Lower leg skin (tissue), 4 donors: ENCODE measurements at regions not wholly inside any gene's neighbourhood (a gene's known extent, or its start where the extent isn't known, plus 50 kb on each side); places are given as distances from the start of the nearest gene placed in this dataset.

Experiments
- DNase-seq, 2 donors: peaks; one replicate each; pipeline ENCODE4 v3.0.0-alpha.2; 2019; ENCODE audit warnings: low spot score in 2 of 2
- H3K4me3 ChIP-seq: fragments of 200-600 bp; sonication (generic); 2 replicates; pipeline ENCODE4 v1.5.1; 2017; ENCODE audit warnings: mild to moderate bottlenecking, low read depth; ENCODE audit not compliant: poor library complexity, severe bottlenecking
- POLR2A ChIP-seq, 2 donors: fragments of 450-650 bp; IDR thresholded peaks; one replicate each; pipeline ENCODE4 v1.6.1; 2016 to 2017; ENCODE audit warnings: antibody characterized with exemption in 2 of 2, mild to moderate bottlenecking in 1 of 2, moderate library complexity in 1 of 2
- WGBS, 2 donors: methylation state at CpG; one replicate each; pipeline ENCODE4 v1.1.5; 2018; 5-methylcytosine and 5-hydroxymethylcytosine counted together
- intact Hi-C: fragments of 100-400 bp; cut with DNase I; formaldehyde crosslinking; loops from one replicate; pipeline ENCODE4 v1.15.0; 2023; ENCODE audit warnings: low total_unique reads
- TF ChIP-seq, protein P1 (sequence below), 3 donors: fragments of 450-650 bp; IDR thresholded peaks; one replicate each; pipeline ENCODE4 v1.5.1; 2016; ENCODE audit warnings: antibody characterized with exemption in 3 of 3, mild to moderate bottlenecking in 3 of 3, moderate library complexity in 2 of 3

DNA sequence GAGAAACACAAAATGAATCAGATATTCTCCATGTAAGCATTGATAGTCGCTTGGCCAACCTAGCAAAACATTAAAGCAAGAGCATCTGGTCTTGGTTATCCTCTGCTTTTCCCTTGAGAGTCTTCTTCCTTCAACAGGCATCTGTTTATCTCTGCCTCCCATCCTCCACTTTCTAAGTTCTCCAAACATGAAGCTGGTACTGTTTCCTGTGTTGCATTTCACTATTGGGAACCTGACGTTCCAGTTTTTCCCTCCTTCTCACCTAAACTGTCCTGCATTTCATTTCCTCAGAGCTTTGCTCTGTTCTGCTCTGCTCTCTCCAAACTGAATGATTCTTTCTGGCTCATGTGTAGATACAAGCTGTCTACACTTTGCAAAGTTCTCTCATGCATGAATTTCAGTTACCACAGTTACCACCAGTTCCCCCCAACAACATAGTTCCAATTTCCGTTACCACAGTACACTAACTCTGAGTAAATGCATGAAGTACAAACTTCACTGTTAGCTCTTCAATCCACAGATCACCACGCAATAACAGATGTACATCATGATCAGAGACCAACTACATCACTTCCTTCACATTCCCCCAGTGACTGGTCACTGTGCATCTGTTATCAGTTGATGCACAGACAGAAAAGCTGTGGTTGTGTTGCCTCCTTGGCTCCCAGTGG is 86.7 kb upstream of the F13A1 start:
- 43 to 46% methylated on average over 4 of the region's 4 CpGs for WGBS, 2 donors
- no peak for TF ChIP-seq POLR2A (IDR thresholded peaks at IDR 0.05)
- TF ChIP-seq, protein P1, sequence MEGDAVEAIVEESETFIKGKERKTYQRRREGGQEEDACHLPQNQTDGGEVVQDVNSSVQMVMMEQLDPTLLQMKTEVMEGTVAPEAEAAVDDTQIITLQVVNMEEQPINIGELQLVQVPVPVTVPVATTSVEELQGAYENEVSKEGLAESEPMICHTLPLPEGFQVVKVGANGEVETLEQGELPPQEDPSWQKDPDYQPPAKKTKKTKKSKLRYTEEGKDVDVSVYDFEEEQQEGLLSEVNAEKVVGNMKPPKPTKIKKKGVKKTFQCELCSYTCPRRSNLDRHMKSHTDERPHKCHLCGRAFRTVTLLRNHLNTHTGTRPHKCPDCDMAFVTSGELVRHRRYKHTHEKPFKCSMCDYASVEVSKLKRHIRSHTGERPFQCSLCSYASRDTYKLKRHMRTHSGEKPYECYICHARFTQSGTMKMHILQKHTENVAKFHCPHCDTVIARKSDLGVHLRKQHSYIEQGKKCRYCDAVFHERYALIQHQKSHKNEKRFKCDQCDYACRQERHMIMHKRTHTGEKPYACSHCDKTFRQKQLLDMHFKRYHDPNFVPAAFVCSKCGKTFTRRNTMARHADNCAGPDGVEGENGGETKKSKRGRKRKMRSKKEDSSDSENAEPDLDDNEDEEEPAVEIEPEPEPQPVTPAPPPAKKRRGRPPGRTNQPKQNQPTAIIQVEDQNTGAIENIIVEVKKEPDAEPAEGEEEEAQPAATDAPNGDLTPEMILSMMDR (IDR thresholded peaks at IDR 0.05), result no peak
- H3K4me3 ChIP-seq, result no peak overlapping the region
- no peak for DNase-seq
- intact Hi-C loops, result no loop called here

- TF ChIP-seq, protein P1 (IDR thresholded peaks at IDR 0.05), result no peak
- no peak for TF ChIP-seq POLR2A (IDR thresholded peaks at IDR 0.05)
- no peak overlapping the region for H3K4me3 ChIP-seq
- no peak for DNase-seq
- WGBS, 2 donors, result 70 to 89% methylated on average over 7 of the region's 7 CpGs
- intact Hi-C loops, result no loop called here
Observed at GRCh38 chr6:6409397-6410030, 89.1 kb upstream of the F13A1 start.

GRCh38 chr6:6411115-6411514 is 90.7 kb upstream of the F13A1 start:
- TF ChIP-seq, protein P1 (IDR thresholded peaks at IDR 0.05), result no peak
- TF ChIP-seq POLR2A (IDR thresholded peaks at IDR 0.05), result no peak
- no peak overlapping the region for H3K4me3 ChIP-seq
- intact Hi-C loops, result no loop called here
- no peak for DNase-seq

GRCh38 chr6:6412221-6412620 is 91.8 kb upstream of the F13A1 start:
- intact Hi-C loops, result no loop called here
- no peak overlapping the region for H3K4me3 ChIP-seq
- TF ChIP-seq, protein P1 (IDR thresholded peaks at IDR 0.05), result no peak
- TF ChIP-seq POLR2A (IDR thresholded peaks at IDR 0.05), result no peak
- 66 to 67% methylated on average over 4 of the region's 4 CpGs for WGBS, 2 donors
- DNase-seq, result no peak

DNA sequence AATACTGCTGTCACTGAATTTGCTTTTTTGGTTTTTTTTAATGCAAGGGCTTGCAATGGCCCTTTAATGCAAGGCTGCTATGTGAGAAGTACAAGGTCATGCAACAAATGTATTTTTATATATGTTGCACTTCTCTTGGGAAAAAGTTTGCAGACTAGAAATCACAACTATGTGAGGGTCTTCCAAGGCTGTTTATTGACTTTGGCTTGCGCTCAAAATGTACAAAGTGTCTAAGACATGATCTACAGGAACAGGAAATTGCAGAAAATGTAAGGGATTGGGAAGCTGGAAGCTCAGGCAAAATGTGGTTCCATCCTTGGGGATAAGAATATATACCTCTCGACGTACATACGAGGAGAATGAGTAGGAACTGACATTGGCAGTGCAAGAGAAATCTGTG is 92.2 kb upstream of the F13A1 start:
- WGBS, 2 donors, result 79 to 82% methylated on average over 4 of the region's 4 CpGs
- H3K4me3 ChIP-seq, result no peak overlapping the region
- intact Hi-C loops, result no loop called here
- TF ChIP-seq, protein P1 (IDR thresholded peaks at IDR 0.05), result no peak
- TF ChIP-seq POLR2A (IDR thresholded peaks at IDR 0.05), result no peak
- DNase-seq, result no peak

DNA sequence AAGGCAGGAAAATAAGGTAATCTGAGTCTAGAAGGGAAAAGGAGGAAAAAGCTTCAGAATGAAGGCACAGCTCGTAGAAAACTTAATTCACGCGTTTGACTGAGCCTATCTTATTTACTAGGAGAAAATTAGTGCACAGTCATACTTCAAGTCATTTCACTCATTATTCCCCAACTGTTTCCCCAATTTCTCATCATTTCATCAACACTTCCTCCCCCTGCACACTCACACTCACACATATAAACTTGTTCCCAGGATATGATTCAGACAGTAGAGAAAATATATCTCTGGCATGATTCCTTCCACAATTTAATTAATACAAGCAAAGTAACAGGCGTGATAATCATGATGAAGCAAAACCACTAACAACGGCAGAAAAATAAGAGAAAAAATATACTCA is 94.5 kb upstream of the F13A1 start:
- WGBS, 2 donors, result 81 to 85% methylated on average over 5 of the region's 5 CpGs
- intact Hi-C loops, result no loop called here
- no peak for DNase-seq
- TF ChIP-seq POLR2A (IDR thresholded peaks at IDR 0.05), result no peak
- TF ChIP-seq, protein P1 (IDR thresholded peaks at IDR 0.05), result no peak
- no peak overlapping the region for H3K4me3 ChIP-seq
